Testis (tissue), 2 donors: ENCODE measurements at regions not wholly inside any gene's neighbourhood (a gene's known extent, or its start where the extent isn't known, plus 50 kb on each side); places are given as distances from the start of the nearest gene placed in this dataset.

Source experiments
- DNase-seq: peaks from one replicate; pipeline ENCODE4 v3.0.0-alpha.2; 2019
- H3K27ac ChIP-seq, 2 donors: fragments of 200-600 bp; sonication (generic); one replicate each; pipeline ENCODE4 v1.5.1; 2019
- H3K27me3 ChIP-seq: fragments of 200-600 bp; sonication (generic); one replicate; pipeline ENCODE4 v1.5.1; 2019
- H3K36me3 ChIP-seq: fragments of 200-600 bp; sonication (generic); one replicate; pipeline ENCODE4 v1.5.1; 2017; ENCODE audit warnings: low read depth; ENCODE audit errors: missing control alignments
- H3K4me1 ChIP-seq: fragments of 200-600 bp; sonication (generic); one replicate; pipeline ENCODE4 v1.5.1; 2019
- H3K4me3 ChIP-seq, 2 donors: fragments of 200-600 bp; sonication (generic); one replicate each; pipeline ENCODE4 v1.5.1; 2017 to 2019
- H3K9me3 ChIP-seq: fragments of 200-600 bp; sonication (generic); one replicate; pipeline ENCODE4 v1.5.1; 2017
- CTCF ChIP-seq, 3 experiments: fragments of 450-650 bp in 2 of 3; fragments of 200-600 bp in 1 of 3; sonication (generic) in 1 of 3; IDR thresholded peaks; one replicate each; pipeline ENCODE4 v1.5.1; 2016 to 2019; ENCODE audit warnings: antibody characterized with exemption in 3 of 3, mild to moderate bottlenecking in 2 of 3, moderate library complexity in 1 of 3
- POLR2A ChIP-seq: fragments of 450-650 bp; IDR thresholded peaks from one replicate; pipeline ENCODE4 v1.6.1; 2017; ENCODE audit warnings: antibody characterized with exemption, mild to moderate bottlenecking, moderate library complexity
- WGBS, 2 donors: methylation state at CpG; one replicate each; pipeline ENCODE4 v1.1.5; 2018; 5-methylcytosine and 5-hydroxymethylcytosine counted together
- intact Hi-C: fragments of 100-400 bp; cut with DNase I; formaldehyde crosslinking; loops from one replicate; pipeline ENCODE4 v1.15.1; 2023; ENCODE audit warnings: low total_unique reads

GRCh38 chr12:105585107-105585506, 254.6 kb downstream of the C12orf75 start:
- Histone ChIP-seq H3K27me3 (no peaks in the 10 kb centered on the region), H3K27ac (no peak overlapping the region), H3K4me1 (no peaks in the 10 kb centered on the region), H3K36me3 (no peaks in the 10 kb centered on the region), H3K4me3 (no peak overlapping the region), H3K9me3 (no peaks in the 10 kb centered on the region)
- no peak for TF ChIP-seq POLR2A
- no peak for DNase-seq
- 87 to 97% methylated on average over 3 of the region's 3 CpGs for WGBS, 2 donors
- intact Hi-C loops, result no loop called here

- intact Hi-C loops, result no loop called here
- Histone ChIP-seq H3K27me3 (no peaks in the 10 kb centered on the region), H3K4me3 (no peak overlapping the region), H3K27ac (no peak overlapping the region), H3K4me1 (no peaks in the 10 kb centered on the region), H3K9me3 (no peaks in the 10 kb centered on the region), H3K36me3 (no peaks in the 10 kb centered on the region)
- TF ChIP-seq POLR2A (no peak), CTCF (IDR thresholded peaks at IDR 0.05) (no peak)
- WGBS, 2 donors, result 71 to 75% methylated on average over 5 of the region's 5 CpGs
- no peak for DNase-seq
Measured at GRCh38 chr12:105587237-105587636, 256.7 kb downstream of the C12orf75 start.

GRCh38 chr12:105588106-105588505, 257.6 kb downstream of the C12orf75 start:
- intact Hi-C loops, result no loop called here
- Histone ChIP-seq H3K4me1 (no peaks in the 10 kb centered on the region), H3K27ac (no peak overlapping the region), H3K27me3 (no peaks in the 10 kb centered on the region), H3K9me3 (no peaks in the 10 kb centered on the region), H3K4me3 (no peak overlapping the region), H3K36me3 (no peaks in the 10 kb centered on the region)
- TF ChIP-seq POLR2A, result no peak
- no peak for TF ChIP-seq CTCF (IDR thresholded peaks at IDR 0.05)
- no peak for DNase-seq
- 93 to 94% methylated on average over 4 of the region's 4 CpGs for WGBS, 2 donors

- Histone ChIP-seq H3K36me3 (no peaks in the 10 kb centered on the region), H3K4me3 (no peak overlapping the region), H3K9me3 (no peaks in the 10 kb centered on the region), H3K27me3 (no peaks in the 10 kb centered on the region), H3K27ac (no peak overlapping the region), H3K4me1 (no peaks in the 10 kb centered on the region)
- no peak for DNase-seq
- TF ChIP-seq POLR2A, result no peak
- no peak for TF ChIP-seq CTCF (IDR thresholded peaks at IDR 0.05)
- intact Hi-C loops, result no loop called here
- 17 to 31% methylated on average over 1 of the region's 1 CpG for WGBS, 2 donors
Measured at GRCh38 chr12:105590571-105590970, 260.1 kb downstream of the C12orf75 start.

- TF ChIP-seq POLR2A (no peak), CTCF (IDR thresholded peaks at IDR 0.05) (no peak)
- Histone ChIP-seq H3K9me3 (no peaks in the 10 kb centered on the region), H3K4me3 (no peak overlapping the region)
Measured at GRCh38 chr12:105595440-105595839, 264.9 kb downstream of the C12orf75 start.

More at GRCh38 chr12:105595440-105595839, 264.9 kb downstream of the C12orf75 start:
- Histone ChIP-seq H3K36me3 (no peaks in the 10 kb centered on the region), H3K4me1 (no peaks in the 10 kb centered on the region), H3K27me3 (no peaks in the 10 kb centered on the region), H3K27ac (no peak overlapping the region)
- no peak for DNase-seq
- intact Hi-C loops, result no loop called here
- WGBS, 2 donors, result 80 to 84% methylated on average over 4 to 5 of the region's 5 CpGs
